SK-MEL-5 (cell line): ENCODE measurements at regions not wholly inside any gene's neighbourhood (a gene's known extent, or its start where the extent isn't known, plus 50 kb on each side); places are given as distances from the start of the nearest gene placed in this dataset.

Experiments
- DNase-seq: peaks from one replicate; pipeline ENCODE4 v3.0.0-alpha.2; 2016; ENCODE audit warnings: low read depth, low spot score
- in situ Hi-C: cut with HindIII; loops from 2 replicates; pipeline ENCODE4 v1.10.0; 2016; ENCODE audit warnings: low sequenced_read_pairs, high pct_unique_total_duplicates, low pct_unique_long_range_greater_than_20kb

- no peak for DNase-seq
- in situ Hi-C loops = no loop called here
Measured at GRCh38 chr6:33955566-33955965, 151.8 kb upstream of the MLN start.

DNA sequence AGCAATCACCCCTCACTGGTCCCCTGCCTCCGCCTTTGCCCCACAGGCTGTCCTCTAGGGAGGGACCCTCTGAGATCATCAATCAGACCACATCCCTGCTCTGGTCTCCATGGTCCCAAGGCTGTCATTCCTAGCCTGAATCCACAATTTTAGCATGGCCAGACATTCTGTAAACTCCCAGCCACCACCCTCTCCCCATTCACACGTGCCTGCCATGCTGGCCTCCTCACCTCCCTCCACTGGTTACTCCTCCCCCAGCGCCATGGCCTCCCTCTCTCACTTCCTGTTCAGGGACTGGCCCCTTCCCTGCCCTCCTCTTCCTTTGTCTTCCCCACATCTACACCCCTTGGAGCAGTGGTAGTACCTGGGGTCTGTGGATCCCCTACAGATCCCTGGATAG lies 150.7 kb upstream of the MLN start:
- DNase-seq = no peak
- in situ Hi-C loops = no loop called here

- in situ Hi-C loops = no loop called here
- DNase-seq = no peak
Measured at GRCh38 chr6:33953171-33953570, 149.4 kb upstream of the MLN start.

DNA sequence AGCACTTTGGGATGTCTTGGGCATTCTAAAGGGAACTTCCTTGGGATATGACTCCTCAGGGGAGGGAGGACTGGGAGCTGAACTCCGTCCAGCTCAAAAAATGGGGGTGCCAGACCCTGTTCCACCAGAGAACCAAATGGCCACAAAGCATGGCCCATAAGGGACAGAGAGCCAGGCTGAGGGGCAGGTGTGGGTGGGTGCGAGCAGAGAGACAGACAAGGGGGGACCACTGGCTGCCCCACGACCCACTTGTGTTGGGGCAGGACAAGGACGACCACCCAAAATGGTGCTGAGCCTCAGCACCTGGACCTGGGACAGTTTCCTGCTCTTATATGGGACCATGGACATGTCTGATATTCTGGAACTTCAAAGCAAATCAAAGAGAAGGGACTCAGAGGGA lies 148.2 kb upstream of the MLN start:
- no peak for DNase-seq
- in situ Hi-C loops = no loop called here

- in situ Hi-C loops = no loop called here
- no peak for DNase-seq
Measured at GRCh38 chr6:33950891-33951889, 147.4 kb upstream of the MLN start.

- in situ Hi-C loops = no loop called here
- DNase-seq = no peak
Measured at GRCh38 chr6:33950472-33950881, 146.7 kb upstream of the MLN start.

DNA sequence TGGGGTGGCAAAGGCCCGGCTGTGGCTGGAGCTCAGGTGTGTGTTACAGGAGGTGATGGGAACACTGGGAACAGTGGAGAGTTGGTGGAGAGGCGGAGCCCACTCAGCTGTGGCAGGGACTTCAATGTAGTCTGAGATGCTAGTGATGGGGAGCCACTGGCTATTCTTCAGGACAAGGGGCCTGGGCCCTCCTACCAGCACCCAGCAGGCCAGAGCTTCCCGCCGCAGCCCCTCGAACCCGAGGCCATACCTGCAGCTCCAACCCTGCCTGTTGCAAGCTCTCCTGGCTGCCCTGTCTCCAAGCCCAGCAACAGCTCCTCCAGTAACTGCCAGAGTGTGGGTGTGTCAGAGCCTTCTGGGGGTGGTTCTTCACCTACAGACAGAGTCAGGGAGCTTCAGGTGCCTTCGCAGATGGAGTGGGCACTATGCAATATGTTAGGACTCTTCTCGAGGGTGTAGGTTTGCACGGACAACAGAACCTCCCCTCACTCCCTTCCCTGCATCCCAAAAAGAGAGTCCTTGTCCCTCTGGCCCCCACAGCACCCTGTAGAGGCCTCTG lies 146.2 kb upstream of the MLN start:
- in situ Hi-C loops = no loop called here
- DNase-seq = no peak

DNA sequence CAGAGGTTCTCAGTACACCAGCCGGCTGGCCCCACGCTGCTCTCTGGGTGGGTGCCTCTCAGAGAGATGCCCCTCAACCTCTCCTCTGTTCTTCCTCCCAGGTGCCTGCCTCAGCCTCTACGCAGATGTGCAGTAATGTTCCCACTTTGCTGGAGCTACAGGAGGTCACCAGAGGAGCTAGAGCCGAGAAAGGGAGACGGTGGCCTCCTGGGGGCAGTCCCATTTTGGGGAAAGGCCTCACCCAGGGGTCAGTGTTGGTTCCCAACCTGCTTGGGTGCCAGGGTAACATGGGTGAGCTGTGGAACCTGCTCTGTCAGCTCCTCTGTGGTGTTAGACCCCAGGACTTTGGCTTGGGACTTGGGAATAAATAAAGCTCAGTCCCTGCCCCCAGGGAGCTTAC lies 145.3 kb upstream of the MLN start:
- no peak for DNase-seq
- in situ Hi-C loops = no loop called here

DNA sequence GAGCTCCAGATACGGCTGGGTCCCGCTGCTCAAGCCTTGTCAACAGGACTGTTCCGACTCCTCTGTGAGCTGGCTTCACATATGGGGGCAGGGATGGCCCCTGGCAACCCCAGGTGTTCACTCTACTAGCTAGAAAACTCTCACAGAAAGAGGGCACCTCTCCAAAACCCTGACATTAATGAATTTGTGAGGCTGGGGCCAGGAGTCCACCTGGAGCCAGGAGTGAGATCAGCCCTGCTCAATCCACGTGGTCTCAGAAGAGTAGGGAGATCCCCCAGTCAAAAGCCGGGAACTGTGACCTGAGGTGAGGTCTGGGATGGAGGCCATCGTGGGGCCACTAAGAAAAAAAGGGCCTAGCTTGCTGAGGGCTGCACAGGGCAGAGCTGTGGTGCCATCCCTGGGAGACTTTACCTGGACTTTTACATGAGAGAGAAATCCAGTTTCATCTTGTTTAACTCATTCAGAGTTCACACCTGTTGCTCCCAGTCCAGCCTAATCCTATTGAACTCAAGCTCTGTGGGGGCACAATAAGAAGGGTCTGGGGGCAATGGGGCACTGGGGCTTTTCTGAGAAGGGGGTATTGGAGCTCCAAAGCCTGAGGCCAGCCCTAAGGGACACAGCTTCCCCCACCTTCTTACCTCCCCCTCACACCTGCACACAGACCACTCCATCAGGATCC lies 144.3 kb upstream of the MLN start:
- in situ Hi-C loops = no loop called here
- no peak for DNase-seq

DNA sequence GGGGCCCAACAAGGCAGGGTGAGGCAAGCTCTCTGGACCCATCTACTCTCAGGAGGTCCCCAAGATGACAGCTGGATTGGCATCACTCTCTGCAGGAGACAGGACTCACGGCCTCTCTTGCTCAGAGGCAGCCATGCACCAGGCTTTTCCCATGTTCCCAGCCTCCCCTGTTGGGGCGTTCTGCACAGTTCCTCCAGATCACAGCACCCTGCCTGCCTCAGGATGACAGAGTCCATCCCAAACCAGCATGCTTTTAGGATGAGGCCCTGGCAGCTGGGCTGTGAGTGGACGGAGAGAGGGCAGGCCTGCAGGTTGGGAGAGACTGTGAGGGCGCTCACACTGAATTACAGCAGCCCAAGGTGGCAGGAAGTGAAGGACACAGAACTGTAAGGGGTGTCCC lies 143.2 kb upstream of the MLN start:
- DNase-seq = no peak
- in situ Hi-C loops = no loop called here

DNA sequence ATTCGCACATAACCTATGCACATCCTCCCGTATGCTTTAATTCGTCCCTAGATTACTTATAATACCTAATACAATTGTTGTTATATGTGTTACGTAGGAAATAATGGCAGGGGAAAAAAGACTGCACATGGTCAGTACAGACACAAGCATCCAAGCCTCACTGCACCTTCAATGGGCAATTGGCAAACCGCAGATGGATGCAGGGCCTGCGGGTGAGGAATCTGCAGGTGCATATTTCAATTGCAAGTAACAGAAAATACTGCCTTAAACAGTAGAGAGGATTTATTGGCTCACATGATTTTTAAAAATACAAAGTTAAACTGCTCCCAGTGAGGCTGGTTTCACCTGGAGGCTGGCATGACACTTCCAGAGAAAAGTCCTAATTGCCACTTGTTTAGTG lies 142.1 kb upstream of the MLN start:
- DNase-seq = no peak

DNA sequence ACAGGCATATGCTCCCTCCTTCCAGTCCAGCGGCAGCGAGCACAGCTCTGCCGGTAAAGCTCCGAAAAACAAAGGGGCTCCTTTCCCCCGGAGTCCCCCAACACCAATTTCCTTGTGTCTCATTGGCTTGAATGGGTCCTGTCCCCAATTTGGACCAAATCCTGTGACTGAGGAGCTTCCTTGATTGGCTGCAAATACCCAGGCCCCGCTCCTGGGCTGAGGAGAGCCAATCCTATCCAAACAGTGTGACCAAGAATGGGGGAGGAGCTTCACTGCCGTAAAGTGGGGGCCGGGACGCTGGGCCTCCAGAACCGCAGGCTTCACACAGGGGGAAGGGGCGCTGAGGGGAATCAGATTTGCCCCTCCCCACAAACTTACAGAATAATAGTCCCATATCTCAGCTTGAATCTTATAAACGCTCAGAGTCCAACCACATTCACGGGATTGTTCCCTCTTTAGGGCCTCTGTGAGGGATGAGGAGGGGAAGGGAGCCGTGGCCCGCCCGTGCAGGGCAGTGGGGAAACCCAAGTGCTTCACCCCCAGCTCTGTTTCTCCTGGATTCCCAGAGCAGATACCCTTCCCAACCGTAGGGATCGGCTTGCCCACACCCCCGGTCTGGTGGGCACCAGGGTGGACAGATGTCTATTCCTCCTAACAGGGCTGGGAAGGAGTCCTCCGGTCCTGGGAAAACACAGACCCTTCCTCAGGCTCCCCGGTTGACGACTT lies 141.0 kb upstream of the MLN start:
- DNase-seq = no peak
- in situ Hi-C loops = no loop called here

More for the DNA sequence above, 142.1 kb upstream of the MLN start:
- in situ Hi-C loops = no loop called here

DNA sequence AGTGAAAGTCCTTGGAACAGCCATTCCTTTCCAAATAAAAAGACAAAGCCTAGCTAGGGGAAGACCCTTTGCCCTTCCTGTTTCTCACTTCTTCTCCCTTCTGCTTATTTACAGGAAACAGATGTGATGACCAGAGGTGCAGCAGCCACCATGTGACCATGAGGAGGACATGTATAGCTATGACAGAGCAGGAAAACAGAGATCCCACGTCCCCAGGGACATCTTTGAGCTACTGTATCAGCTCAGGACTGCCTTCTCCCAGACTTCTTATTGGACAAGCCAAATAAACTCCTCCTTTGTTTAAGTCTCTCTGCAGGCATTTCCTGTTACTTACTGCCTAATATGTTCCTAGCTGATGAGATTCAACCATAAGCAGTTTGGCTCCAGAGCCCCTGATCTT lies 133.1 kb upstream of the MLN start:
- peak; percentile 26 for DNase-seq

DNA sequence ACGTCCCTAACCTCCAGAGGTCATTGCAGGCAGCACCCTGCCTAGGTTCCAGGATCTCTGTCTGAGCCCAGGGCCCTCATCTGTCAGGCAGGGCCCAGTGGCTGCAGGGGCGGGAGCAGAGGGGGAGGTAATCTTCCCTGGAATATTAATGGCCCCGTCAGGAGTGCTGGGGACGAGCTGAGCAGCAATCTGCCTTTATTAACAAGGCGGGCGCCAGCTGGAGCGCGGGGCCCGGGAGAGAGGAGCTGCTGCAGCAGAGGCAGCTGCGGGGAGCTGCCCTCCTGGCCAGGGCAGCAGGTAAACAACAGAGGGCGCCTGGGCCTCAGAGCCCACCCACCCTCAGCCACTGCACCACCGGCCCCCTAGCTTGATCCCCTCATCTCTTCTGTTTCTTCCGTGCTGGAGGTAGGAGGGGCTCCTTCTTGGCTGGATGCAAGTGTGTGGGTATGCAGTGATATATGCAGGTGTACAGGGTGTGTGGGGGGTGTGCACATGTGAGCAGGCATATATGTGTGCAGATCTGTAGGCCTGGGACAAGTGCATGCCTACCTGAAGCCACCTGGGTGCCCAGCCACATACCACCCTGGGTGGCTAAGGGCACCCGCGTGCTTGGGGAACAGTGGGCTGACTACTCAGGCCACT lies 131.8 kb upstream of the MLN start:
- in situ Hi-C loops = no loop called here

More for the DNA sequence above, 133.1 kb upstream of the MLN start:
- in situ Hi-C loops = no loop called here

DNA sequence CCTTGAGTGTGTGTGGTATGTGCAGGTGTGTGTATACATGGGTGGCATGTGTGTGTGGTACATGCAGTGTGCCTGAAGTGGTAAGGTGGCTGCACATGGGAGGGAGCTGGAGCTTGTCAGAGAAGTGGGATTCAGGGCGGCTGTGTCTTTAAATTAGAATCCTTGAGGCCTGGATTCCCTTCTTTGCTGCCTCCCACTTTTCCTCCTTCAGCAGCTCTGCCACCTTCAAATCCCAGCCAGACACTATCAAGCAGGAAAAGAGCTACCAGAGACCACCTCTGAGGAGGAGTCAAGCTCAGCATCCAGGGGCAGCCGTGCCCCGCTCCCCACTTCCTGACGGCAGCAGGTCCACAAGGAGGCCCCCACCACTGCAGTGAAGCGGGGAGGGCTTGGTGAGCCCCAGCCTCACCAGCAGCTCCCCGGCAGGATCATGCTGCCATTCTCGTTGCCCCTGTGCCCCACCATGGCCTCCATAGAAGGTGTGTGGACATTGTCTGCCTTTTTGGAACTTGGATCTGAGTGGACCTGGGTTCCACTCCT lies 131.0 kb upstream of the MLN start:
- in situ Hi-C loops = no loop called here
- DNase-seq = no peak

More for the DNA sequence above, 131.8 kb upstream of the MLN start:
- no peak for DNase-seq

DNA sequence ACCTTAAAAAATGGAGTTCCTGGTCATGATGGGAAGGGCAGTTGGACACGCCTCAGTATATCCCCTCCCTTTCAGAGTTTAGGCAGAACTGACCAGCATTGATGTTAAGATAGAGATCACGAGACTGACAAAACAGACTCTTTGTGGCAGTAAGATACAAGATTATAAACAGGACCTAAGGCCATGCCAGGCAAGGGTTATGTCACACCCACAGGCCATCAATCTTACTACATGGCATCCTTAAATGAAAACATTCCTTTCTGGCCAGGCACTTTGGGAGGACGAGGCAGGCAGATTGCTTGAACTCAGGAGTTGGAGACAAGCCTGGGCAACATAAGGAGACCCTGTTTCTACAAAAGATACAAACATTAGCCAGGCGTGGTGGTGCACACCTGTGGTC lies 129.3 kb upstream of the MLN start:
- in situ Hi-C loops = no loop called here
- DNase-seq = no peak

DNA sequence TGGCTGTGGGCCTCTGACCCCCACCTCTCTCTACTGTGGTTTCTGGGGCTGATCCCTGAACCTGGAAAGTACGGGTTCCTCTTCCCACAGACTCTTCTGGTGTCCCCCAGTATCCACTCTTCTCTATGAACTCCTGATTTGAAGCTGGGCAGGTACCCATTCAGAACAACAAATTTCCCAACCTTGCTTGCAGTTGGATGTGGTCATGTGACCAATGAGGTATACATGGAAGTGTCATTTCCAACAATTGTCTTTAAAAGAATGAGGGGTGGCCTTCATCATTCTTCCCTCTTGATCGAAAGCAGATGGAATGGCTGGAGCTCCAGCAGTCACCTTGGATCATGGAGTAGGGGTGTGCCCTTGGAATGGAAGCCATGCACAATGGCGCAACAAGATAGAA lies 128.0 kb upstream of the MLN start:
- DNase-seq = no peak
- in situ Hi-C loops = no loop called here
